22Rv1 (cell line): ENCODE measurements at regions not wholly inside any gene's neighbourhood (a gene's known extent, or its start where the extent isn't known, plus 50 kb on each side); places are given as distances from the start of the nearest gene placed in this dataset.

Experiments
- ZFX ChIP-seq: fragments of 450-650 bp; IDR thresholded peaks from 2 replicates; pipeline ENCODE4 v1.6.1; 2017; ENCODE audit warnings: antibody characterized with exemption, borderline replicate concordance
- TF ChIP-seq, protein P1 (sequence below): fragments of 450-650 bp; IDR thresholded peaks from 2 replicates; pipeline ENCODE4 v1.5.1; 2017; ENCODE audit warnings: mild to moderate bottlenecking

DNA sequence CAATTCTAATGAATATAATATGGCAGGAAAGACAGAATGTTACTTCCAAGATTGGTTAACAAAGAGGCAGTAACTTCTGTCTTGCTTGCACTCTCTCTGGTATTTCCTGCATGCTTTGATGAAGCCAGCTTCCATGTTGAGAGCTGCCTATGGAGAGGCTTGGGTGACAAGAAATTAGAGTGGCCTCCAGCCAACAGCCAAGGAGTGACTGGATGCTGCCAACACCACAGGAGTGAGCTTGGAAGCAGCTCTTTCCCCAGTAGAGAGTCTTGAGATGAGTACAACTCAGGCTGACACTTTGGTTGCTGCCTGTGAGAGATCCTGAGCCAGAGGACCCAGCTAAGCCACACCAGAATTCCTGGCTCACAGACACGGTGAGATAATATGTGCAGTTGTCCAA lies 183.1 kb downstream of the RMST start:
- TF ChIP-seq, protein P1, sequence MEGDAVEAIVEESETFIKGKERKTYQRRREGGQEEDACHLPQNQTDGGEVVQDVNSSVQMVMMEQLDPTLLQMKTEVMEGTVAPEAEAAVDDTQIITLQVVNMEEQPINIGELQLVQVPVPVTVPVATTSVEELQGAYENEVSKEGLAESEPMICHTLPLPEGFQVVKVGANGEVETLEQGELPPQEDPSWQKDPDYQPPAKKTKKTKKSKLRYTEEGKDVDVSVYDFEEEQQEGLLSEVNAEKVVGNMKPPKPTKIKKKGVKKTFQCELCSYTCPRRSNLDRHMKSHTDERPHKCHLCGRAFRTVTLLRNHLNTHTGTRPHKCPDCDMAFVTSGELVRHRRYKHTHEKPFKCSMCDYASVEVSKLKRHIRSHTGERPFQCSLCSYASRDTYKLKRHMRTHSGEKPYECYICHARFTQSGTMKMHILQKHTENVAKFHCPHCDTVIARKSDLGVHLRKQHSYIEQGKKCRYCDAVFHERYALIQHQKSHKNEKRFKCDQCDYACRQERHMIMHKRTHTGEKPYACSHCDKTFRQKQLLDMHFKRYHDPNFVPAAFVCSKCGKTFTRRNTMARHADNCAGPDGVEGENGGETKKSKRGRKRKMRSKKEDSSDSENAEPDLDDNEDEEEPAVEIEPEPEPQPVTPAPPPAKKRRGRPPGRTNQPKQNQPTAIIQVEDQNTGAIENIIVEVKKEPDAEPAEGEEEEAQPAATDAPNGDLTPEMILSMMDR, result no peak
- TF ChIP-seq ZFX, result no peak
